ENCODE measurements at regions not wholly inside any gene's neighbourhood (a gene's known extent, or its start where the extent isn't known, plus 50 kb on each side); places are given as distances from the start of the nearest gene placed in this dataset.

- TF ChIP-seq, protein P1, sequence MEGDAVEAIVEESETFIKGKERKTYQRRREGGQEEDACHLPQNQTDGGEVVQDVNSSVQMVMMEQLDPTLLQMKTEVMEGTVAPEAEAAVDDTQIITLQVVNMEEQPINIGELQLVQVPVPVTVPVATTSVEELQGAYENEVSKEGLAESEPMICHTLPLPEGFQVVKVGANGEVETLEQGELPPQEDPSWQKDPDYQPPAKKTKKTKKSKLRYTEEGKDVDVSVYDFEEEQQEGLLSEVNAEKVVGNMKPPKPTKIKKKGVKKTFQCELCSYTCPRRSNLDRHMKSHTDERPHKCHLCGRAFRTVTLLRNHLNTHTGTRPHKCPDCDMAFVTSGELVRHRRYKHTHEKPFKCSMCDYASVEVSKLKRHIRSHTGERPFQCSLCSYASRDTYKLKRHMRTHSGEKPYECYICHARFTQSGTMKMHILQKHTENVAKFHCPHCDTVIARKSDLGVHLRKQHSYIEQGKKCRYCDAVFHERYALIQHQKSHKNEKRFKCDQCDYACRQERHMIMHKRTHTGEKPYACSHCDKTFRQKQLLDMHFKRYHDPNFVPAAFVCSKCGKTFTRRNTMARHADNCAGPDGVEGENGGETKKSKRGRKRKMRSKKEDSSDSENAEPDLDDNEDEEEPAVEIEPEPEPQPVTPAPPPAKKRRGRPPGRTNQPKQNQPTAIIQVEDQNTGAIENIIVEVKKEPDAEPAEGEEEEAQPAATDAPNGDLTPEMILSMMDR (IDR thresholded peaks at IDR 0.05) = no peak
- TF ChIP-seq POLR2AphosphoS5 (IDR thresholded peaks at IDR 0.05; ENCODE audit: low read depth, low read length) (no peak), SIN3A (IDR thresholded peaks at IDR 0.05; ENCODE audit: borderline replicate concordance, insufficient read depth, low read depth, low read length) (no peak)
Measured at GRCh38 chr7:95646350-95646749, 50.0 kb upstream of the PDK4 start.
